ENCODE measurements at regions not wholly inside any gene's neighbourhood (a gene's known extent, or its start where the extent isn't known, plus 50 kb on each side); places are given as distances from the start of the nearest gene placed in this dataset.

DNA sequence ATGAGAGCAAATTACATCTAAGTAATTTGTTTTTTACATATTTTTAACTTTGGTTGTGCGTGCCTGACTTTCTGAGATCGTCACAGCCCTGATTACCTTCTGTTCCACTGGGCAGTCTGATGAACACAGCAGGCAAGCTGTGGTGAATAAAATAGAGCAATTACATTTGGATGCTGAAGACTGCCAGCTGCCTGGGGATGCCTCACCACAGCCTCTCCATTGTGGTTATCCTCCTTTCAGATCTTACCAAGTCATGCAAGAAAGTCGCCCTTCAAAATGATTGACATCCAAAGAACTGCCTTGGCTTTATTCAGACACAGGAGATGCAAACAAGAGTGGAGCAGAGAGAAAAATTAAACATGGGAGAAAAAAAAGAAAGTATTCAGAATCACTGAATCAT is 456.6 kb upstream of the TMPO start:
- no peak overlapping the region for H3K4me3 ChIP-seq (ENCODE audit: low read depth, low read length)
- ChIA-PET POLR2A (no interaction called here), CTCF (no interaction called here)
- no peaks in the 10 kb centered on the region for H3K9me3 ChIP-seq (ENCODE audit: control insufficient read depth, insufficient read depth, low read length)
- H3K27ac ChIP-seq (ENCODE audit: low read depth, low read length) = no peak overlapping the region
- TF ChIP-seq, protein P1, sequence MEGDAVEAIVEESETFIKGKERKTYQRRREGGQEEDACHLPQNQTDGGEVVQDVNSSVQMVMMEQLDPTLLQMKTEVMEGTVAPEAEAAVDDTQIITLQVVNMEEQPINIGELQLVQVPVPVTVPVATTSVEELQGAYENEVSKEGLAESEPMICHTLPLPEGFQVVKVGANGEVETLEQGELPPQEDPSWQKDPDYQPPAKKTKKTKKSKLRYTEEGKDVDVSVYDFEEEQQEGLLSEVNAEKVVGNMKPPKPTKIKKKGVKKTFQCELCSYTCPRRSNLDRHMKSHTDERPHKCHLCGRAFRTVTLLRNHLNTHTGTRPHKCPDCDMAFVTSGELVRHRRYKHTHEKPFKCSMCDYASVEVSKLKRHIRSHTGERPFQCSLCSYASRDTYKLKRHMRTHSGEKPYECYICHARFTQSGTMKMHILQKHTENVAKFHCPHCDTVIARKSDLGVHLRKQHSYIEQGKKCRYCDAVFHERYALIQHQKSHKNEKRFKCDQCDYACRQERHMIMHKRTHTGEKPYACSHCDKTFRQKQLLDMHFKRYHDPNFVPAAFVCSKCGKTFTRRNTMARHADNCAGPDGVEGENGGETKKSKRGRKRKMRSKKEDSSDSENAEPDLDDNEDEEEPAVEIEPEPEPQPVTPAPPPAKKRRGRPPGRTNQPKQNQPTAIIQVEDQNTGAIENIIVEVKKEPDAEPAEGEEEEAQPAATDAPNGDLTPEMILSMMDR (IDR thresholded peaks at IDR 0.05; ENCODE audit: low read depth, low read length) = no peak
- no peaks in the 10 kb centered on the region for H3K27me3 ChIP-seq (ENCODE audit: control insufficient read depth, insufficient read depth, low read length)
- DNase-seq (ENCODE audit: low read depth, low spot score) = no peak

DNA sequence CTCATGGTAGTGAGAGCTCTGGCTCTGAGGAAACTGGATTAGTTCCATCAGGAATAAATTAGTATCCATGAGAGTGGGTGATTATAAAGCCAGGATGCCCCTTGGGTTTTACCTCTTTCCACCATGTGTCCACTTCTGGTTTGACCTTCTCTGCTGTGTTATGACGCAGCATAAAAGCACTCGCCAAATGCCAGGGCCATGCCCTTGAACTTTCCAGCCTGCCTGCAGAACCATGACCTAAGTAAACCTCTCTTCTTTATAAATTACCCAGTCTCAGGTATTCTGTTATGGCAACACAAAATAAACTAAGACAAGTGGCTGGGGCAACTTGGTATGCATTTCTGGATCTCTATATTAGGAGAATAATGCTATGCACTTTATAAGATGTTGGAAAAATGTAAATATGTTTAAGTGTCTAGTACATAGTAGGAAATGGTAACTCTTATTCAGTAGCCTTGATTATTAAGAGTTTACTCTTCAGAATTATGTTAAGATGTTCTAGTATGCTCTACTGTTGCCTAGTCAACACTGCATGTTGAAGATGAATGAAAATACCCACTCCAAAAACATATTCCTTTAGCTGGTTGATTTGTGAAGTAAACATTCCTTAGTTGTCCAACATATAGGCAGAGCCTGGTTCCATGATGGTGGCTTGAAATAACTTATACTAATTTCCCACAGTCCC is 455.6 kb upstream of the TMPO start:
- Histone ChIP-seq H3K9me3 (ENCODE audit: control insufficient read depth, insufficient read depth, low read length) (no peaks in the 10 kb centered on the region), H3K27me3 (ENCODE audit: control insufficient read depth, insufficient read depth, low read length) (no peaks in the 10 kb centered on the region), H3K27ac (ENCODE audit: low read depth, low read length) (no peak overlapping the region), H3K4me3 (ENCODE audit: low read depth, low read length) (no peak overlapping the region)
- ChIA-PET POLR2A (no interaction called here), CTCF (no interaction called here)
- no peak for DNase-seq (ENCODE audit: low read depth, low spot score)
- TF ChIP-seq, protein P1 (IDR thresholded peaks at IDR 0.05; ENCODE audit: low read depth, low read length) = no peak

DNA sequence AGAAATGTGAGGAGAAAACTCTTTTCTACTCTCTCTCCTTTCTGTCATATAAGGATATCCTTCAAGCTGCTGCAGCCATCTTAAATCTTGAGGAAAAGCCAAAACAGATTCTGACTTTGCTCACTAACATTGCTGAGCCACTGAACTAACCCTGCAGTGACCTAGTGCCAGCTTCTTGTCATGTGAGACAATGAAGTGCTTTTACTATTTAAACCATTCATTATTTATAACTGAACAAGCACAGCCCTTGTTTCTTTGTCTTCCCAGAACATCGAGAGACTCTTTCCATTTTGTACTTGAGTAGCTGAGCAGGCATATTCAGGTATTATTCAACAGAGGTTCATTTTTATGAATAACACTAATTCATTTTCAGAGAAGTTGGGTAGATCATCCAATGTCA is 455.0 kb upstream of the TMPO start:
- CTCF ChIA-PET = no interaction called here
- DNase-seq (ENCODE audit: low read depth, low spot score) = no peak
- Histone ChIP-seq H3K27ac (ENCODE audit: low read depth, low read length) (no peak overlapping the region), H3K9me3 (ENCODE audit: control insufficient read depth, insufficient read depth, low read length) (no peaks in the 10 kb centered on the region), H3K27me3 (ENCODE audit: control insufficient read depth, insufficient read depth, low read length) (no peaks in the 10 kb centered on the region), H3K4me3 (ENCODE audit: low read depth, low read length) (no peak overlapping the region)
- TF ChIP-seq, protein P1 (IDR thresholded peaks at IDR 0.05; ENCODE audit: low read depth, low read length) = no peak
- POLR2A ChIA-PET = no interaction called here

DNA sequence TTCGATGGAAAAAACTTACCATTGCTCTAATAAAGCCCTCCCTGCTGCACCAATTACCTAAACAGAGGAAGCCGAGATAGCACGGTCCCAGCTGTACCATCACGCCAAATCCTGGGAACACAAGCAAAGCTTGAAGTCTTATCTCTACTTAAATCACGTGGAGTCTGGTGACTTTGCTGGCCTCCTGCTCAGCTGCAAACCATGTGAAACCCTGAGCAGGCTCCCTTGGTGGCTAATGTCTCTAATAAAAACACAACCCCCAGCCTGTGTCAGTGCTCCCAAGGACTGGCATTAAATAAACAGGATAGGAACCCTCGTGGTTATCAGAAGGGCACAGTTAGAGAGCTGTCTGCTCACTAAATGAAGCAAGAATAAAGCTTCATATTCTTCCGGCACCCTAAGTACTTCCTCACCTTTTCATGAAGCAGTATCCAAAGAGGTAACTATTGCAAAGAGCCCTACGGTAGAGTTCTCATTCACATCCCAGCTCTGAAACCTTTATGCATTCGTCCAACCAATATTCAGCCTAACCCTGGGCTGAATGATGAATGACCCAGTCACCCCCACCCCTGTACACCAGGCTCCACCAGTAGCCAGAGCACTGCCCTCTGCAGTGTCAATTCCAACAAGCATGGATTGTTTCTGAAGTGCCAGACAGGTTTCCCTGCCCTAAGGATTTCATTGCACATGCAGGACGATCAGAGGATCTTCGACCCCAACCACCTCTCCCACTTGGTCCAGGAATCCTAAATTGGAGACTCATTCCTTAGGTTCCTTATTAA is 452.7 kb upstream of the TMPO start:
- TF ChIP-seq, protein P1 (IDR thresholded peaks at IDR 0.05; ENCODE audit: low read depth, low read length) = no peak
- no peak for DNase-seq (ENCODE audit: low read depth, low spot score)
- H3K4me3 ChIP-seq (ENCODE audit: low read depth, low read length) = no peak overlapping the region
- no peaks in the 10 kb centered on the region for H3K9me3 ChIP-seq (ENCODE audit: control insufficient read depth, insufficient read depth, low read length)
- POLR2A ChIA-PET = no interaction called here
- CTCF ChIA-PET = no interaction called here
- H3K27me3 ChIP-seq (ENCODE audit: control insufficient read depth, insufficient read depth, low read length) = no peaks in the 10 kb centered on the region
- H3K27ac ChIP-seq (ENCODE audit: low read depth, low read length) = no peak overlapping the region

DNA sequence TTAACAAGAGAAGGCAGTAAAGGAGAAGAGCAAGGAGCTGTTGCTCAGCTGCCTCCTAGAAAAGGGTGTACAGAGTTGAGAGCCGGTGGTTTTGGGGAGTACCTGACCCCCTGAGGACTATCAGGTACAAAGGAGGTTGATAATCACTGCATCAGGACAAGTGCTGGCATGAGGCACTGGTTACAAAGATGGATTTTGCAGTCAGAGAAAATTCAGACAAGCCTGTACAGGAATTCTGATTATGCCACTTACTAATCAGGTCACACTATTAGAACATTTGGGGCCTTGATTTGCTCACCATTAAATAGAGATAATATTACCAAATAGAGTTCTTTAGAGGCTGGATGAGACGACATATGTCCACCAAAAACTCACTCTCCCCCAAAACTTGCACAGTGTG is 450.9 kb upstream of the TMPO start:
- Histone ChIP-seq H3K9me3 (ENCODE audit: control insufficient read depth, insufficient read depth, low read length) (no peaks in the 10 kb centered on the region), H3K27ac (ENCODE audit: low read depth, low read length) (no peak overlapping the region), H3K27me3 (ENCODE audit: control insufficient read depth, insufficient read depth, low read length) (no peaks in the 10 kb centered on the region), H3K4me3 (ENCODE audit: low read depth, low read length) (no peak overlapping the region)
- no peak for DNase-seq (ENCODE audit: low read depth, low spot score)
- ChIA-PET POLR2A (no interaction called here), CTCF (no interaction called here)
- TF ChIP-seq, protein P1 (IDR thresholded peaks at IDR 0.05; ENCODE audit: low read depth, low read length) = no peak

Measured in AG04450 (cell line).